ENCODE measurements at regions not wholly inside any gene's neighbourhood (a gene's known extent, or its start where the extent isn't known, plus 50 kb on each side); places are given as distances from the start of the nearest gene placed in this dataset.

- no peaks in the 10 kb centered on the region for H3K9me3 ChIP-seq (ENCODE audit: low read length)
- H2AFZ ChIP-seq (ENCODE audit: low read depth, low read length): no peak overlapping the region
- no peaks in the 10 kb centered on the region for H3K36me3 ChIP-seq (ENCODE audit: insufficient read depth, low read length)
- peaks cover 3% of the 10 kb centered on the region for H3K27me3 ChIP-seq (ENCODE audit: insufficient read depth, low read length)
- no peak overlapping the region for H3K4me3 ChIP-seq (ENCODE audit: low read length)
- no peaks in the 10 kb centered on the region for H3K4me1 ChIP-seq (ENCODE audit: insufficient read depth, low read length)
Measured at GRCh38 chr2:175872721-175873120, 129.3 kb downstream of the LNPK start.

GRCh38 chr2:175872005-175872348, 130.1 kb downstream of the LNPK start:
- no peaks in the 10 kb centered on the region for H3K4me1 ChIP-seq (ENCODE audit: insufficient read depth, low read length)
- no peak overlapping the region for H3K4me3 ChIP-seq (ENCODE audit: low read length)

DNA sequence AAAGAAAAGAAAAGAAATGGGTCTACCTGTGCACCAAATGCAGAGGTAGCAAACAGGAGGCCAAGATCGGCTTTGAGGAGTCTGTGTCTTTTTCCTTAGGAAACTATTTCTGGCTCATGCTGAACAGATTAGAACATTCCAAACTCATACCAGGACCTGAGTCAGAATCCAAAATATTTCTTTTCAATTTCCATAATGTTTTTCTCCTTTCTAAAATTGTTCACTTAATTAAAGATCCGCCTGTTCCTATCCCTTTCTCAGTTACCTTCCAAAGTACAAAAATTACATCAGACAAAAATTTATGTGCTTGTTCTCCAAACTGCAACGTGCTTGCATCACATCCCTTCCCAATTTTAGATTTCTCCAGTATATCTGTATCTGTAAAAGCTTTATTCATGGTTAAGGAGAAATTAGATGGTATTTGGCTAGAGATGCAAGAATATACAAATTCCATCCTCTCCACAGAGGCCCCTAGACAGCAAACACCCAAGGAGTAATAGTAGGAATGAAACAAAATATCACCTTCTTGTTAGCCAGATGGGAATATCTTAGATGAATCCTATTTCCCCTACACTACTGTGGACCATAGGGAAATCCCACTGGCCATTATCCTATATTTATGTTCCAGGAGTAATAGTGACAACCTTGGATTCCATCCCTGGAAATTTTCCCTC, 130.6 kb downstream of the LNPK start:
- Histone ChIP-seq H3K27me3 (ENCODE audit: insufficient read depth, low read length) (peaks cover 3% of the 10 kb centered on the region), H3K9me3 (ENCODE audit: low read length) (no peaks in the 10 kb centered on the region), H3K4me1 (ENCODE audit: insufficient read depth, low read length) (no peaks in the 10 kb centered on the region), H3K36me3 (ENCODE audit: insufficient read depth, low read length) (no peaks in the 10 kb centered on the region), H2AFZ (ENCODE audit: low read depth, low read length) (no peak overlapping the region), H3K4me3 (ENCODE audit: low read length) (no peak overlapping the region)

More at GRCh38 chr2:175872005-175872348, 130.1 kb downstream of the LNPK start:
- no peaks in the 10 kb centered on the region for H3K9me3 ChIP-seq (ENCODE audit: low read length)
- peaks cover 3% of the 10 kb centered on the region for H3K27me3 ChIP-seq (ENCODE audit: insufficient read depth, low read length)
- H2AFZ ChIP-seq (ENCODE audit: low read depth, low read length): no peak overlapping the region
- H3K36me3 ChIP-seq (ENCODE audit: insufficient read depth, low read length): no peaks in the 10 kb centered on the region

GRCh38 chr2:175865716-175866115, 136.4 kb downstream of the LNPK start:
- peaks cover 2% of the 10 kb centered on the region for H3K4me1 ChIP-seq (ENCODE audit: insufficient read depth, low read length)
- H3K27me3 ChIP-seq (ENCODE audit: insufficient read depth, low read length): no peaks in the 10 kb centered on the region
- H2AFZ ChIP-seq (ENCODE audit: low read depth, low read length): no peak overlapping the region
- H3K36me3 ChIP-seq (ENCODE audit: insufficient read depth, low read length): no peaks in the 10 kb centered on the region
- H3K4me3 ChIP-seq (ENCODE audit: low read length): no peak overlapping the region
- H3K9me3 ChIP-seq (ENCODE audit: low read length): no peaks in the 10 kb centered on the region

DNA sequence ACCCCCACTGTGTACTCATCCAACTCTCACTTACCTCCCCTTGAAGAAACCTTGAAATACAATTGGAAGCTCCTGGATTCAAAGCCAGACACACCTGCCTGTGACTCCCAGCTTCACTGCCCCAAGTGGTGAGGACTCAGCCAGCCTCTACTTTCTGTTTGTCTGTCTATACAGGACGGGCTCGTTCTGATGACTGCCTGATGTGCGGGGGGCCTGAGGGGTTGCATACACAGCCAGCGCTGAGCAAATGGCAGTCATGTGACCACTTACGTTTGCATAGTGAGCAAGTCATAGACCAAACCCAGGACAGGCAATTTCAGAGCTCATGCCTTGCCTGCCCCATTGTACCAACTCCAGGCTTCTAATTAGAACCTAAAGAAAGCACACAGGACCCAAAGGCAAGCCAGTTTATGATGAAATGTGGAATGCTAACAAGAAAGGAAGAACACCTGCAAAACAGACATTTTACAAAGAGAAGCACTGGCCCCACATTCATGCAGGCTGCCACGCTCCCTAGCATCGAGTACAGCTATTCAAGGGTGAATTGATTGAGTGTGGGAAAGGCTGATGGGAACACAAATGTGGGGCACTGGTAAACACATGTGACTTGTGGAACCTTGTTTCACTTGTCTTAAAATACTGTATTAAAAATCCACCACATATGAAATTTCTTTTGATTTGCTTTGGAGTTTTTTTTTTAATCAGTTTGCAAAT, 137.8 kb downstream of the LNPK start:
- no peaks in the 10 kb centered on the region for H3K27me3 ChIP-seq (ENCODE audit: insufficient read depth, low read length)
- peaks cover 2% of the 10 kb centered on the region for H3K4me1 ChIP-seq (ENCODE audit: insufficient read depth, low read length)
- no peaks in the 10 kb centered on the region for H3K36me3 ChIP-seq (ENCODE audit: insufficient read depth, low read length)
- no peak overlapping the region for H2AFZ ChIP-seq (ENCODE audit: low read depth, low read length)
- no peaks in the 10 kb centered on the region for H3K9me3 ChIP-seq (ENCODE audit: low read length)
- no peak overlapping the region for H3K4me3 ChIP-seq (ENCODE audit: low read length)

GRCh38 chr2:175861958-175862357, 140.1 kb downstream of the LNPK start:
- no peaks in the 10 kb centered on the region for H3K9me3 ChIP-seq (ENCODE audit: low read length)
- H2AFZ ChIP-seq (ENCODE audit: low read depth, low read length): no peak overlapping the region
- peaks cover 2% of the 10 kb centered on the region for H3K4me1 ChIP-seq (ENCODE audit: insufficient read depth, low read length)
- H3K27me3 ChIP-seq (ENCODE audit: insufficient read depth, low read length): no peaks in the 10 kb centered on the region
- H3K4me3 ChIP-seq (ENCODE audit: low read length): no peak overlapping the region
- no peaks in the 10 kb centered on the region for H3K36me3 ChIP-seq (ENCODE audit: insufficient read depth, low read length)

GRCh38 chr2:175855794-175856453, 146.1 kb downstream of the LNPK start:
- no peak overlapping the region for H2AFZ ChIP-seq (ENCODE audit: low read depth, low read length)
- peaks cover 19% of the 10 kb centered on the region for H3K4me1 ChIP-seq (ENCODE audit: insufficient read depth, low read length)
- H3K9me3 ChIP-seq (ENCODE audit: low read length): no peaks in the 10 kb centered on the region
- H3K4me3 ChIP-seq (ENCODE audit: low read length): no peak overlapping the region
- H3K27me3 ChIP-seq (ENCODE audit: insufficient read depth, low read length): no peaks in the 10 kb centered on the region
- no peaks in the 10 kb centered on the region for H3K36me3 ChIP-seq (ENCODE audit: insufficient read depth, low read length)

GRCh38 chr2:175855236-175855635, 146.8 kb downstream of the LNPK start:
- Histone ChIP-seq H3K4me1 (ENCODE audit: insufficient read depth, low read length) (peaks cover 19% of the 10 kb centered on the region), H3K27me3 (ENCODE audit: insufficient read depth, low read length) (no peaks in the 10 kb centered on the region), H3K4me3 (ENCODE audit: low read length) (no peak overlapping the region), H3K9me3 (ENCODE audit: low read length) (no peaks in the 10 kb centered on the region), H2AFZ (ENCODE audit: low read depth, low read length) (no peak overlapping the region), H3K36me3 (ENCODE audit: insufficient read depth, low read length) (no peaks in the 10 kb centered on the region)

DNA sequence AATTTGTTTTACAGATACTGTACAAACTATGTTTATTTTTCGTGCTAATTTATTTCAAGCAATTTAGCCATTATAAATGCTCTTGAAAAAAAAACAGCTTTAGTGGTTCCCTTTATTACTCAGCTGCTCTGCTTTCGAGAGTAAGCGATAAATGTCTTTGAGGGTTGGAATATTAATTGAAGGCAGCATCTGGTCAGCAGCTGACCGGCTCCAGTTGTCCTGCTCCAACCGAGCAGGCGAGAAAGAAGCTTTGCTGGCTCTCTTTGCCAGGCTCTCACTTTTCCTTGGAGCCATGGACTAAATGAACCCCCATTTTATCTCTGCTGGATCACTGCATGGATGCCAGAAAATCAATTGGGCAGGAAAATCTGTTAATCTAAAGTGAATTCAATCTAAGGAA, 147.4 kb downstream of the LNPK start:
- Histone ChIP-seq H2AFZ (ENCODE audit: low read depth, low read length) (no peak overlapping the region), H3K4me1 (ENCODE audit: insufficient read depth, low read length) (peaks cover 19% of the 10 kb centered on the region), H3K27me3 (ENCODE audit: insufficient read depth, low read length) (no peaks in the 10 kb centered on the region), H3K36me3 (ENCODE audit: insufficient read depth, low read length) (no peaks in the 10 kb centered on the region), H3K4me3 (ENCODE audit: low read length) (no peak overlapping the region), H3K9me3 (ENCODE audit: low read length) (no peaks in the 10 kb centered on the region)

- no peak overlapping the region for H2AFZ ChIP-seq (ENCODE audit: low read depth, low read length)
- H3K4me1 ChIP-seq (ENCODE audit: insufficient read depth, low read length): peaks cover 19% of the 10 kb centered on the region
- H3K4me3 ChIP-seq (ENCODE audit: low read length): no peak overlapping the region
- H3K36me3 ChIP-seq (ENCODE audit: insufficient read depth, low read length): no peaks in the 10 kb centered on the region
- H3K27me3 ChIP-seq (ENCODE audit: insufficient read depth, low read length): no peaks in the 10 kb centered on the region
- H3K9me3 ChIP-seq (ENCODE audit: low read length): no peaks in the 10 kb centered on the region
Measured at GRCh38 chr2:175854129-175854528, 147.9 kb downstream of the LNPK start.

DNA sequence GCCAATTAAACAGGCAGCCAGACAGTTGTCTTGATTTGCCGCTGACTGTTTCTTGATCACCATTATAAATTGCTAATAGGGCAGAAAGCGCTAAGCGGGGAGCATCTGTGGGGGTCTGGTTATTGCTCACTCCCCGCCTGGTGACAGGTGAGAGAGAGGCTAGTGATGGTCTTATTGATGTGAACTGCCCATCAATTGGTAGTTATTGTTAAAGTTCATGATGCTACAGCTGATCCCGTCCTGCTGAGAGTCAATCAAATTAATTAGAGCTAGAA, 148.5 kb downstream of the LNPK start:
- Histone ChIP-seq H3K27me3 (ENCODE audit: insufficient read depth, low read length) (no peaks in the 10 kb centered on the region), H2AFZ (ENCODE audit: low read depth, low read length) (no peak overlapping the region), H3K4me3 (ENCODE audit: low read length) (no peak overlapping the region), H3K9me3 (ENCODE audit: low read length) (no peaks in the 10 kb centered on the region), H3K4me1 (ENCODE audit: insufficient read depth, low read length) (peaks cover 19% of the 10 kb centered on the region), H3K36me3 (ENCODE audit: insufficient read depth, low read length) (no peaks in the 10 kb centered on the region)

GRCh38 chr2:175852879-175853615, 149.0 kb downstream of the LNPK start:
- no peak overlapping the region for H3K4me3 ChIP-seq (ENCODE audit: low read length)
- no peaks in the 10 kb centered on the region for H3K27me3 ChIP-seq (ENCODE audit: insufficient read depth, low read length)
- H2AFZ ChIP-seq (ENCODE audit: low read depth, low read length): no peak overlapping the region
- H3K36me3 ChIP-seq (ENCODE audit: insufficient read depth, low read length): no peaks in the 10 kb centered on the region
- H3K4me1 ChIP-seq (ENCODE audit: insufficient read depth, low read length): peaks cover 19% of the 10 kb centered on the region
- H3K9me3 ChIP-seq (ENCODE audit: low read length): no peaks in the 10 kb centered on the region

DNA sequence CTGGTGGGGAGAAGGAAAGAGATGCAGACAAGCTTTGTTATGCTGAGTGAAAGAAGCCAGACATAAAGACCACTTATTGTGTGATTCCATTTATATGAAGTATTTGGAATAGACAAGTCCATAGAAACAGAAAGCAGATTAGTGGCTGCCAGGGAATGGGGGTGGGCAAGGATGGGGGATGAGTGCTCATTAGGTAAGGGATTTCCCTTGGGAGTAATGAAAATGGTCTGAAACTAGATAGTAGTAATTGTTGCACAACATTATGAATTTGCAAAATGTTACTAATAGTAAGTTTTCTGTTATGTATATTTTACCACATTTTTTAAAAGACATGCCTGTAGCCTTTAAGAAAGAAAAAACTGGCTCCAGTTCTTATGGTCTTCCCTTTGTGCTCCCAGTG, 154.9 kb downstream of the LNPK start:
- Histone ChIP-seq H3K36me3 (ENCODE audit: insufficient read depth, low read length) (no peaks in the 10 kb centered on the region), H3K4me1 (ENCODE audit: insufficient read depth, low read length) (peaks cover 24% of the 10 kb centered on the region), H3K9me3 (ENCODE audit: low read length) (peaks cover 2% of the 10 kb centered on the region), H3K4me3 (ENCODE audit: low read length) (no peak overlapping the region), H3K27me3 (ENCODE audit: insufficient read depth, low read length) (no peaks in the 10 kb centered on the region), H2AFZ (ENCODE audit: low read depth, low read length) (no peak overlapping the region)
